Fibroblast of skin of scalp (primary cell): ENCODE measurements at regions not wholly inside any gene's neighbourhood (a gene's known extent, or its start where the extent isn't known, plus 50 kb on each side); places are given as distances from the start of the nearest gene placed in this dataset.
"Not testable (repeated sequence)": the region's sequence is repeated elsewhere in the genome, so short reads cannot be mapped to it uniquely, and the experiment has no call there.

ENCODE experiments used
- DNase-seq: peaks from one replicate; pipeline ENCODE4 v3.0.0-alpha.2; 2013

DNA sequence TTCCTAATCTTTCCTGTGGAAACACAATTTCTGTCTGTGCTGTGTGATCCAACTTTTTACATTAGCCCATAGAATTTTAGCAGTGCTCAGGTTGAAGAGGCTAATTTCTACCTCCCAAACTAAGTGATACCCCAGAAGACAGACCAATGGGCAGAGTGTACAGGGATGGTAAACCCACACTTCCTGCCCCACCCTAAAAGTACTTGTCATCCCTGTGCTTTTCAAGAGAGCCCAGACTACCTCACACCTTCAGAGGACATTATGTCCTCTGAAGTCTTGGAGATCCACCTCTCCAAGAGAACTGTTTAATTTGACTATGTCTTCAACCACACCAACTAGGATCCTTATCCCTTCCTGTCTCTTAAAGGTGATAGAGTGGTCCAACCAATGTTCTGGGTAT lies 82.0 kb upstream of the ACSL1 start:
- DNase-seq, result no peak

DNA sequence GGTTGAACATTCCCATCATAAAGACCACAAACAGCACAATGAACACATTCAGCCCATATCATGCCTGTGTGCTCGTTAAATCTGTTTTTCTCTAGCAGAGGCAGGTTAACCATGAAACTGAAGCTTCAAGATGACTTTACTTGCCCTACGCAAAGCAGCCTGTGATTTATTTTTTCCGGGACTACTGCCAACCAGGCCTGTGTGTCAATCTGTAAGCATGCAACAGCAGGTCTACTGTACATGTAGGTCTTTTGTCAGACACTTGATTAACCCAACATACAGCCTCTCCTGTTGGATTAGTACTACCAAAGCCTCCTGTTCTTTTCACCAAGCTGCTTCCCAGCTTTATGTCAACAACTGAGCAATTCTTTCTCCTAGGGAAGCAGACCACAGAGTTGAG lies 85.5 kb upstream of the ACSL1 start:
- peak; percentile 23 for DNase-seq

GRCh38 chr4:184913356-184914143 lies 87.8 kb upstream of the ACSL1 start:
- no peak for DNase-seq

DNA sequence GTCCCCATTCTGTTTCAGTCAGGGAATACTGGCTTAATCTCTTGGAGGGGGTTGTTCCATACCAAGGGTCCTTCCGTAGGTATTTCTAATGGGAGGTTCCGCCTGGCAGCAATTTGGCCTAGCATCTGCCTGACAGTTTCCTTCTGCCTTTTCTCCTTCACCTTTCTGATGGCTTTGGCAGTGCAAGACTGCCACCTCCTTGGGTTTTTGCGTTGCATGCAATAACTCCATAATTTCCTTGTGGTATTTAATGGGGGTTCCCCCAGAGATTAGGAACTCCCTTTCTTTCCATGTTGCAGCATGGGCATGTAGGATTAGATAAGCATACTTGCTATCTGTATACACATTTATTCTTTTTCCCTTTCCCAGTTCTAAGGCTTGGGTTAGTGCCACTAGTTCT lies 93.0 kb upstream of the ACSL1 start:
- not testable (repeated sequence) for DNase-seq

- DNase-seq, result no peak
Measured at GRCh38 chr4:184921456-184921855, 95.7 kb upstream of the ACSL1 start.

GRCh38 chr4:184922301-184922700 lies 96.0 kb upstream of the HELT start:
- no peak for DNase-seq

DNA sequence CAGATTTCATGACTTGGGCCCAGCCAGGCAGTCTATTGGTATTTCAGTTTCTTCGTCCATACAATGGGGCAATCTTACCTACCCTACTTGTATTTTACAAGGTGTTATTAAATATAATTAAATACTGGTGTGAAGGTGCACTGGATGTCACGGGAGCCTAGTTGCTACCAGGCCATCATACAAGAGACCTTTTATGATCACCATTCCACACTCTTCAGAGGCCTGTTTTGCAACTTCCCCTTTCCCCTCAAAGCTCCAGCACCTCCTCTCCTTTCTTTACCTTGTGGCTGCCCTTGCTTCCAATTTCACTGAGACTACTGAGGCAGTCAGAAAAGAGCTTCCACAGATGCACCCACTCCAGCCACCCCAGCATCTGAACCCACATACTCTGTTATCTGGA lies 93.8 kb upstream of the HELT start:
- DNase-seq, result no peak

DNA sequence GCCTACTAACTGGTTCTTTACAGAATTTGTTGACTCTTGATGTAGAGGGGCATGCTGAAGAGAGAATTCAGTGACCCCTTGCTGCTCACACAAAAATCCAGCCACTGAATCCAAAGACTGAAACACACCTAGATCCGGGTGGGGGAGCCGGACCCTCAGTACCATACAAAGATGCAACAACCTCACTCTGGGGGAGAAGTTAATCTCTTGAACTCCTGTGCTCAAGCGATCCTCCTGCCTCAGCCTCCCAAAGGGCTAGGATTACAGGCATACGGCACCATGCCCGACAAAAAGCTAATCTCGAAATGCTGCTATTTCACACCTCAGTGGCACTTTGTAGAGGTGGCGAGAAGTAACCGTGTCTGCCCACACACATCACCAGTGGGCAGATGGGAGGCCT lies 88.8 kb upstream of the HELT start:
- DNase-seq, result no peak

GRCh38 chr4:184930026-184930425 lies 88.3 kb upstream of the HELT start:
- no peak for DNase-seq

DNA sequence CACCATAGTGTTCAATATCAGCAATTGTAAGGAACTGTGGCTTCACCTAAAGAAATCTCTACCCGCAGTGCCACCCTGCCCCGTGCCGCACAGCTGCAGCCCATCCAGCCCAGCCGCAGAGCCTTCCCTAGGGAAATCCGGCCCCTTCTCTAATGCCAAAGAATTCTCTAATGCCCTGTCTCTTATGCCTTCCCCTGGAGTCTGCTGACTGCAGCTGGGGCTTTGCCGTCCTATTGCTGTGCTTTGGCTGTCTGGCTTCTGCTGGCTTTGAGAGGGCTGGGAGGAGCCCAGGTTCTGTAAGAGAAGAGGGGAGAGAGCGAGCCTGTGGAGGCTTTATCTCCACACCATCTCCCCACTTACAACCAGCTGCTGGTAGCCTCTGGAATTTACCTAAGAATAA lies 85.9 kb upstream of the HELT start:
- DNase-seq, result no peak

DNA sequence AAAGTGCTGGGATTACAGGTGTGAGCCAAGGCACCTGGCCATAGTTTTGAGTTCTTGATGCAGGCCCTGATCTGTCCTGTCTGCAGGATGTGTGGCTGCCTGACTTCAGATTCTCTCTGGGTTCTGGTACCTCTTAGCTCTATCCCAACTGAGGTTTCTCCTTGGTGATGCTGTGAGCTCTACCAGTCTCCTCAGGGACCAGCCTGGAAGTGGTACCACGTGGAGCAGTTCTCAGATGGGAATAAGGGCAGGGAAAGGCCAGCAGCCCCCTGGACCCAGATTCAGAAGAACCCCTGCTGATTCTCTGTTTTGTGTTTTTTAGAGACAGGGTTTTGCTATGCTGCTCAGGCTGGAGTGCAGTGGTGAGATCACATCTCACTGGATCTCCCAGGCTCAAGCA lies 85.0 kb upstream of the HELT start:
- no peak for DNase-seq

DNA sequence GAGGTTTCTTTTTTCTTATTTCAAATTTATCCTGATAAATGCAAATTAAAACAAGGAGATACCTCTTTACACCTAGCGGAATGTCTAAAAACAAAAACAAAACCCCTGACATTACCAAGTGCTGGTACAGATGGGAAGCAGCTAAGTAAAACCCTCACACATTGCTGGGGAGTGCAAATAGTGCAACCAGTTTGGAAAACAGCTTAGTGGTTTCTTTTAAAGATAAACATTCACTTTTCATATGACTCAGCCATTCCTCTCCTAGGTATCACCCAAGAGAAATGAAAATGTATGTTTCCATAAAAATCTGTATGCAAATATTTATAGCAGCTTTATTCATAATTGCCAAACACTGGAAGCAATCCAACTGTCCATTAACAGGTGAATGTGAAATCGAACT lies 84.1 kb upstream of the HELT start:
- no peak for DNase-seq

GRCh38 chr4:184934961-184935360 lies 83.3 kb upstream of the HELT start:
- no peak for DNase-seq

GRCh38 chr4:184936071-184936470 lies 82.2 kb upstream of the HELT start:
- no peak for DNase-seq

DNA sequence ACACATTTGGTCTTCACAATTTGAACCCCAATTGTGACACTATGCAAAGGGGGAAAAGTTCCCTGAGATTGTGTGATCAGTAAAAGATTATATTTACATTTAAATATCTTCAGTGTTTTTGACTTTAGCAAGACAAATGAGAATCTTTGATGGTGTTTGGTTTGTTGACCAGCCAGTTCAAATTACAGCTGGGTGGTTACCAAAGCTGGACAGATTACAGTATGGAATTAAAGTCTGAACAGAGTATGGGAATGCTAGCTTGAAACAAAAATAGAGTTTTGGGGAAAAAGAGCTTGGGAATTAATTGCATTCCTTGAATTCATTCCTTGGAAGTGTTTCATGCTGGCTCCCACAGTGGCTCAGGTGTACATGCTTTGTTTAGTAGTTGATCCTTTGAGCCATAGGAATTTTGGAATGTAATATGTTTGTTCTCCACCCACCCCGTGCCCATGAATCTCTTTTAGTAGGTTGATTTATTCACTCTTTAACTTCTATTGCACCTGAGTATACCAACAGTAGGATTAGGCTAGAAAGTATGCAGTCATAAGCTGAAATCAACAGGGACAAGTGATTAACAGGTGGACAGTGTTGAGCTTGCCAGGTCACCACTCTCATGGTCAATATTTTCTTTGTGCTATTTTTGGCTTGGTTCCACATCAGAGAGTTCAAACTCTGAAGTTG lies 81.1 kb upstream of the HELT start:
- DNase-seq, result no peak

DNA sequence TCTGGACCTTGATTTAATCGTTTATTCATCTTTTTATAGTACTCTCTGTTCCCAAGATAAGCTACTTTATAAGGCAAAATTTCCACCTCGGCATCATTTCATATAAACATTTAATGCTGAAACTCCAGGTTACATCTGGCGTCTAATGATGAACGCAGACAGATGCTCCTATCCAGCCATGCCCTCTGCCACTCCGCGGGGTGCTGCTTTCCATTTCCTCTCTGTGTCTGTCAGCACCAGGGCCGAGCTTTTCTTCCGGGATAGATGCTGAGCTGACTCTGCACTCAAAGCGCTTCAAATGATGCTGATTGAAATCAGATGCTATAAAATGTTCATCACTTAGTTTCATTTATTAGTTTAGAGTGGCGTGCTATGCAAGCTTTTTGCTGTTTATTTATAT lies 80.5 kb upstream of the HELT start:
- DNase-seq, result no peak

DNA sequence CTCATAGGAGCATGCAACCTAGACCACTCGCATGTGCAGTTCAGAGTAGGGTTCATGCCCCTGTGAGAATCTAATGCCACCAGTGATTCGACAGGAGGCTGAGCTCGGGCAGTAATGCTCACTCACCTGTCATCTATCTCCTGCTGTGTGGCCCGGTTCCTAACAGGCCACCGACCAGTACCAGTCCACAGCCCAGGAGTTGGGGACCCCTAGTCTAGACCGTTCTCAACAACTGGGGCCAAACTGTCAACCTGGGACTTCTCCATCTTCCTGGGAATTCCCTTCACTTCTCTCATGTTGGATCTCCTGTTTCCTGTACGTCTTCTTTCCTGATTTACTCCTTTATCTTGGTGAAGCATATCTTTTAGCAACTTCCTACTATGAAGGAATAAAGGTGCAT lies 79.4 kb upstream of the HELT start:
- DNase-seq, result no peak

GRCh38 chr4:184939978-184940377 lies 78.3 kb upstream of the HELT start:
- no peak for DNase-seq

GRCh38 chr4:184940500-184940899 lies 77.8 kb upstream of the HELT start:
- DNase-seq, result no peak

DNA sequence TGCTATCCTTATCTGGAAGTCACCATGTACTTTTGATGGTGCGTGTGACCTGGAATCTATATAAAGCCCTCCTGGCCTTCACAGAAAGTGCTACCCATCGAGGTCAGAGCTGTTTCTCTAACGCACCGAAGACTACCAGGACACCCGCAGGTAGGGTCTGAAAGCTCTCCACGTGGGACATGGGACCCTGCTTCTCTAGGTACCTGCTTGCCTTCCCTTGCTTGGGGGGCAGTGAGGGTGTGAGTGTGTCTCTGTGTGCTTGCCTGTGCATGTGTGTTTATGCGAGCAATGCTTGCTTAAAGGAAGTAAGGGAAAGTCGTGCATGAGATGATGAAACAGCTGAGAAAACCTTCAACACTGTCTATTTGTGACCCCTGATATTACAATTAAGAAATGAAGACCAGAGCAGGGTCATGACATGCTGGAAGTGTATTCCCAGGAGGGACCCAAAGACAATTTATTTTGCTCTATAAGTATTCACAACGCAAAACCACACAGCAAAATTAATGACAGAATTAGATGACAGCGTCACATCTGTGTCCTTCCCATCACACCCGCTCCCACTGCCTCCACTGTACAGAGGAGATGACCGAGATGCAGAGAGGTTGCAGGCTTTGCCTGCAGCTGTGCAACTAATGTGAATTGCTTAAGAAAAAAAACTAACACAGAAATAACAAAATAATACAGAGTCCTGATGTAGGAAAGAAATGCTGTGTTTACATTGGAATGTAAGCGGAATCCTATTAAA lies 76.4 kb upstream of the HELT start:
- no peak for DNase-seq

DNA sequence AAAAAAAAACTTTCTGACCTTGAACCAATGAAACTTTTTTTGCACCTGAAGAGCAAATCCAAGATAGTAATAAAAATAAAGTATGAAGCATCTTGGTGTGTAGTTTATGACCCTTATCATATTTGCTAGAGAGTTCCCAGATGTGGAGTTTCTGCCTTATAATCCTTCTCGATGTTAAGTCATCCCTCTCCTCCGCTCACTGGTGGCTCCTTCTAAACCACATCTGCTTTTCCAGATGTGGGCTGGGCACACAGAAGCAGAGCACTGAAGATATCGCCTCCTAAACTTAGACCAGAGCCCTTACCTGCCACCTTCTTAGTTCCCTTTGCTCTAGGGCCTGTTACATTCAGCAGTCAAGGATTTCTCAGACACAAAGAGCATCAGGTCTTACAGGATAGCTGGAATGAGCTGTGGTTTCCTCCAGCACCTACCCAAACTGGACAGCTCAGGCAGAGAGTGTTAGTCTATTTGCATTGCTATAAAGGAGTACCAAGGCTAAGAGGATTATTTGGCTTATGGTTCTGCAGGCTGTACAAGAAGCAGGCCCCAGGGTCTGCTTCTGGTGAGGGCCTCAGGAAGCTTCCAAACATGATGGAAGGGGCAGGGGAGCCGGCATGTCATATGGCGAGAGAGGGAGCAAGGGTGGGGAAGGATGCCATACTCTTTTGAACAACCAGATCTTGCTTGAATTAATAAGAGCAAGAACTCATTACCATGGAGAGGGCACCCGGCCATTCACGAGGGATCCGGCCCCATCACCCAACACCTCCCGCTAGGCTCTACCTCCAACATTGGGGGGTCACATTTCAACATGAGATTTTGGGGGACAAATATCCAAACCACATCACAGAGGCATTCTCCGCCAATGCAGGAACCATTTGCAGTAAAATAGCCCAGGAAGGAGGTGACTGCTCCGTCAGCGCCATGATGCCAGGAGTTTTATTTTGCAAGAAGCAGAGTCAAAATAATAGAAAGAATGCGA lies 75.6 kb upstream of the HELT start:
- no peak for DNase-seq

GRCh38 chr4:184949020-184949419 lies 69.3 kb upstream of the HELT start:
- no peak for DNase-seq
